HG02970 (cell line): ENCODE measurements at regions not wholly inside any gene's neighbourhood (a gene's known extent, or its start where the extent isn't known, plus 50 kb on each side); places are given as distances from the start of the nearest gene placed in this dataset.
"Not testable (repeated sequence)": the region's sequence is repeated elsewhere in the genome, so short reads cannot be mapped to it uniquely, and the experiment has no call there.

Experiments
- ATAC-seq: cut with Tn5 transposase; IDR thresholded peaks from one replicate; pipeline ENCODE4 v1.9.1; 2021; ENCODE audit warnings: mild to moderate bottlenecking, moderate library complexity, moderate number of reproducible peaks; ENCODE audit not compliant: unreplicated experiment, low FRiP score

DNA sequence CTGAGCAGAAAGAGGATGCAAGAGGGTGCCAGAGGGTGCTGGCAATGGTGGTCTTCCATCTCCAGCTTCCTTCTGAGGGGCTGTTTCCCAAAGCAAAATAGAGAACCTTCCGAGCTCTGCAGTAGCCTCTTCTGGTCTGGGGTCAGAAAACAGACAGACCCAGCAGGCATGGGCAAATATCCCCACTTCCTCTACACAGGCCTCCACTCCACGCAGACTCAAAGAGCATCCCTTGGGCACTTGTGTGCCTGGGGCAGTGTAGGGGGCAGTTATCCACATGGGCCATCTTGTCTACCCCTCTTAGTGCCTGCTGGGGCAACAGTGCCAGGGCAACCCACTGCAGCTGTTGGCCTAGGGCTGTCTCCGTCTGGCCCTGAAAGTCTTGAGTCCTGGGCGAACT lies 231.9 kb downstream of the TTC8 start:
- no peak for ATAC-seq

DNA sequence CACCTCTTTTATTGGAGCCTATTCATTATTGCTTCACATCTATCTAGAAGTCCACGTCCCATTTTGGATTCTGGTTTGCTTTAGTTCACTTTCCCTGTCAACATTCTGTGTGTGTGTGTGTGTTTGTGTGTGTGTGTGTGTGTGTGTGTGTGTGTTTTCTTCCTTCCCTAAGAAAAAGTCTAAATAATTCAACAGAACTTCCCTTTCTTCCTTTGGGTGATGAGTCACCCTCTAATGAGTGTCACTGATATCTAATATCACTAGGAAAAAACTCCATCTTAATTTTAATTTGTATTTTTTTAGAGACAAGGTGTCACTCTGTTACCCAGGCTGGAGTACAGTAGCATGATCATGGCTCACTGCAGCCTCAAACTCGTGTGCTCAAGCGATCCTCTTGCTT lies 234.2 kb downstream of the TTC8 start:
- ATAC-seq = no peak

DNA sequence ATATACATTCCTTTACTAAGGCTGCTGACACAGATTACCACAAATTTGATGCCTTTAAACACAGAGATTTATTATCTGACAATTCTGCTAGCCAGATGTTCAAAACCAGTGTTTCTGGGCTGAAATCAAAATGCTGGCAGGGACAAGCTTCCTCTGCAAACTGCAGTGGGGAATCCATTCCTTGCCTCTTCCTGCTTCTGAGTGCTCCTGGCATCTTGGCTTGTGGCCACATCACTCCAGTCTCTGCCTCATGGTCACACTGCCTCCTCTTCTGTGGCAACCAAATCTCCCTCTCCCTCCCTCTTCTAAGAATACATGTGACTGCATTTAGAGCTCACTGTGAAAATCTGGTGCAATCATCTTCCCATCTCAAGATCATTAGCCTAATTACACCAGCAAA lies 235.7 kb downstream of the TTC8 start:
- no peak for ATAC-seq

DNA sequence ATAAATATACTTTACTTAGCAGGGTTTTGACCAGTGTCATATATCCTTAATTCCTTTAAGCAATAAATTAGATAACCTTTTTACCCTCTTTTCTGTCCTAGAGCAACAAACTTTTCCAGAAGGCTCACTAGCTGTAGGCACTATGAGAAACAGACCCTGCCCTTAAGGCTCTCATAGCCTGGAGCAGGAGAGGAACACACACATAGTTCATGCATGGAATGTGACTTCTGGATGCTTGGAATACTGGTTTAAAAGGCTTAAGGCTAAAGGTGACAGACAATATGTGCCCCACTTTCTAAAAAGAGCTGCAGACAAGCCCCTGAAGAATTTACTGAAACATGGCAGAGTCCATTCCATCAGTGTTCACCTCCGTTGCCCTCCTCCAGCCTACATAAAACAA lies 237.2 kb downstream of the TTC8 start:
- ATAC-seq = no peak

DNA sequence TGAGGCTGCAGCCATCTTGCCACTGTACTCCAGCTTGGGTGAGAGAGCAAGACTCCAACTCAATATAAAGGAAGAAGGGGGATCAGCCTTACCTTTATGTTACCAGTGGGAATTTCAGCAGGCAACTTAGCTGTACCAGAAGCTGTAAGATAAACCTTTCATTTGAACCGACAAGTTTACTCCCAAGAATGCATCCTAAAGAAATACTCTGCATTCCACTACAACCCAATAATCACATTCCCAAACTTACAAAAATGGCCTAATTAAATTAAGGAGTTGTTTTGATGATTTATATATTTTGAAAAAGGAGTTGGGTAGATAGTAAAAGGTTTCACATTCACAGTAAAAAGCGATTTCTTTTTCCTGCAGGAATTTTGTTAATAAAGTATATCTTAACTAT lies 241.4 kb downstream of the TTC8 start:
- ATAC-seq = no peak

DNA sequence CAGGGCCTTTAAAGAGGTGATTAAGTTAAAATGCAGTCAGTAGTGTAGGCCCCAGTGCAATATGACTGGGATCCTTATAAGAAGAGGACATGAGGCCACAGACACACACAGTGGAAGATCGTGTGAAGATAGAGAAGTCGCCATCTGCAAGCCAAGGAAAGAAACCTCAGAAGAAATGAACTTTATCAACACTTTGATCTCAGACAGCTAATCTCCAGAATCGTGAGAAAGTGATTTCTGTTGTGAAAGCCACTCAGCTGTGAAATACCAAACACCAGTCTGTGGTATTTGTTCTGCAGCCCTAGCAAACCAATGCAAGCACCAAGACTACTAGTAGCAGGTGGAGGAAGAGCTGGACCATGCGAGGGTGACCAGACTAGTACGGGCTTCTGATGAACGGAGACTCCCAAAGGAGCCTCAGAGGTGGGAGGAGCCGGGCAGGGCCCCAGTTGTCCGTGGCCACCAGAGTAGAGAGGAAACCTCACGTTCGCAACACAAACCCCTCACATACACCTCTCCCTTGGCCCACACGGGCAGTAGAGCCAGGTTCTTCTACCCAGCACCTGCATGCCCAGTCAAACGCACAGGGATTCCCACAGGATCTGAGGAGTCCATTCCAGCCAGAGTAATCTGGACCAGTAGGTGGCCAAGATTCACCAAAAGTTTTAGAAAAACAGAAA lies 243.0 kb downstream of the TTC8 start:
- ATAC-seq = no peak

DNA sequence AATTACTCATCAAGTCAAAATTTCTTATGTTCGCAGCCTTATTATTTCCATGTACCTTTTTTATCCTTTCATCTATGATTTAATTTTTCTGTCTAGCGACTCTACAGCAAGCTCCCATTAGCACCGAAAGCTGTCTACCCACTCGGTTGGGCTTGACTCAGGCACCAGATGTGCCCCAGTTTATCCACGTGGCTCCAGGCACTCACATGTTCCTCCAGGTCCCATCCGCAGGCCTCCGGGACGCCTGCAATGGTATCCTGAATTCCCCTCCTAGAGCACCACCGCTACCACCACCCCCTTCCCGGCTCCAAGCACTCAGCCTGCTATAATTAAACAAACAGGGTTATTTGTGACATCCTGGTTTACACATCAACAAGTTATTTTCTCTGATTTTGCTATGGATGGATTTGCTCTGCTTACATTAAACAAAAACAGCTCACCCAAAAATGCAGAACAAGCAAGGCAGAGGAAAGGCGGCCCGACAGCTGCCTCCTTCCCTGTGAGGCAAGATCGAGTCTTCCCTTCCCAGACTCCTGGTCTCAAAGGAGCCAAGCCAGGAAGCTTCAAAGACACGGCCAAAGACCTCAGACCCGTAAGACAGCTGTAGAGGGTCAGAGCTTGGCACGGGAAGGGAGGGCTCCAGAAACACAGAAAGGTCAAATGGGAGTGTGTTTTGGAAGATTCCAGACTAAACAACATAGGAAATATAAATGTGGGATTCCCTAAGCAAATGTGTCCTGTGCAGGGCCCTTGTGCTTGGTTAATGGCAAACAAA lies 253.8 kb downstream of the TTC8 start:
- ATAC-seq = no peak

DNA sequence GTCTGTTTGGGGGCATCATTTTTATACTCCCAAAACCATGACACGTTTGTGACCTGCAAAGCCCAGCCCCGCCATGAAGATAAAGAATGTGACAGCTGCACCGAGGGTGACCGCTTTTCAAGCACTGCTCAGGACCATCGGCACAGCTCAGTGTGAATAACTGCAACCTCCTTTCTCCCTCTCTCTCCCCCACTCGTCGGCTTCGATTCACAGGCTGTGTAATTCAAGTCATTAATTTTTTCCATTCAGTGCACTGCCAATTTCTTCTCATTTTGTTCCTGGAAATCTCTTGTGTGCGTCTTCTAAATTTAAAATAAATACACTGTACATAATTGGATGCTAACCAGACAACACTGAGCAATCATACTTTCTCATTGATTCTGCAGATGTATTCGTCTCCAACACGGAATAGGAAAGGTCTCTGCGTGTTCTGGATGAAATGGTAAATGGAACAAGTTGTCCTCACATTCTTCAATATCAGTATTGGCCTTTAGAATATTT lies 260.8 kb downstream of the TTC8 start:
- no peak for ATAC-seq

DNA sequence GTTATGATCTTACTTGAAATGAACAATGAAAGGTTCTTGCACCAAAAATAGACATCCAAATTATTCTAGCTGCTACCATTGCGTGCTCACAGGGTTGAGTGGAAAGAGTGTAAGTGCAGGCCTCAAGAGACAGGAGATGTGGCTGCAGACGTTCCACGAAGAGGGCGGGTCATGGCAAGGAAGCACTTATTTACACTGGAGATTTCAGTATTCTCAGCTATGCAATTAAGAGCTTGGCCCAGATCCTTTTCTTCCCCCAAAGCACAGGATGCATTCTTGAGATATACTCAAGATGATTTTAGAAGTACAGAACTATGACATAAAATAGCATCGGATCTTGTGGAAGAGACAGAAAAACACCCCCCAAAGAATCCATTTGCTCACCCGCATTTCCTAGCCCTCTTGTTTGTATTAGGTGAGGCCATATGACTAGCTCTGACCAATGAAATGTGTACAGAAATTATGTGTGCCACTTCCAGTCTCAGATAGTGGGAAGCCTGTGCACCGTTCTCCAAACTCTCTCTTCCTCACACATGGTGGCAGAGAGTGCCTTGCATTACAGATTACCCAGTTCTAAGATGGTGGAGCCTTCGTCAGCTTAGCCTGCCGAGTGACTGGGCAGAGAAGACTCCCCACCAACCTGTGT lies 261.4 kb downstream of the TTC8 start:
- no peak for ATAC-seq

DNA sequence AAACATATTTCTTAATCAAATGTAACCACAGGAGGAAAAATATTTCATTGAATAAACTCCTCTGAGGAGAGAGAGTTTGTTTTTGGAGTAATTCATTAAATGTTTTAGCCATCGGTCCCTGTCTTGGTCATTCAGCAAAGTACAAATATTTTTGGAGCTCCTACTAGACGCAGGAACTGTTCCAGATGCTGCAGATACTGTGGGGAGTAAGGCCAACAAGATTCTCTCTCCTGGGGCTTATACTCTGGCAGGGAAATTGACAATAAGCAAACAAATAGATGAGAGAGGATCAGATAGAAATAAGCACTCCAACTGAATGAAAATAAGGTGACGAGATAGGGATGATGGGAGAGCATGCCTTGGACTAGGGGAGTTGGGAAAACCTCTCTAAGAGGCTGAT lies 264.1 kb downstream of the TTC8 start:
- no peak for ATAC-seq

DNA sequence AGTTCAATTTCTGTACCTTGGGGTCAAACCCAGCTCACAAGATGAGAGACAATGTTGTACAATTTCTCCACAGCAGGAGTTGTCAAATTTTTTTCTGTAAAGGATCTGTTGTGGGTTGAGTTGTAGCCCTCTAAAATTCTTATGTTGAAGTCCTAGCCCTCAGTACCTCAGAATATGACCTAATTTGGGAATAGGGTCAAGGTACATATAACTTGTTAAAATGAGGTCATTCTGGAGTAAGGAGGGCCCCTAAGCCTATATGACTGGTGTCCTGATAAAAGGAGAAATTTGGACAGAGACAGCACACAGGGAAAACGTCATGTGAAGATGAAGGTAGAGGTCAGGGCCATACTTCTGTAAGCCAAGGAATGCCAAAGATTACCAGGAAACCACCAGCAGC lies 264.9 kb downstream of the TTC8 start:
- no peak for ATAC-seq

DNA sequence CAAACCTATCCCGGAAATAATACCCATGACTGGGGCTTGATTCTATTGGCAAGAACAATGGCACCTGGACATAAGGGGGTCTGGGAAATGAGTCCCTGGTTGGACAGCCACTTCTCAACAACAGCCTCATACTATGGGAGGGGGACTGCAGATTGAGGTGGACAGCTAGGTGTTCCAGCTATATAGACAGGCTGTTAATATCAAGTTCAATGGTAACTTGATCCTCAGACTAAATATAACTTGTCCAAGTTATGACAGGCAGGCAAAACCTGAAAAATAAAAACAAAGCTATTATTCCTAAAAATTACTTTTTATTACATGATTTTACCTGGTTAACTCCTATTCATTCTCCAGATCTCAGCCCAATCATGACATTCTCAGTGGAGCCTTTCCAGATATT lies 267.3 kb downstream of the TTC8 start:
- no peak for ATAC-seq

DNA sequence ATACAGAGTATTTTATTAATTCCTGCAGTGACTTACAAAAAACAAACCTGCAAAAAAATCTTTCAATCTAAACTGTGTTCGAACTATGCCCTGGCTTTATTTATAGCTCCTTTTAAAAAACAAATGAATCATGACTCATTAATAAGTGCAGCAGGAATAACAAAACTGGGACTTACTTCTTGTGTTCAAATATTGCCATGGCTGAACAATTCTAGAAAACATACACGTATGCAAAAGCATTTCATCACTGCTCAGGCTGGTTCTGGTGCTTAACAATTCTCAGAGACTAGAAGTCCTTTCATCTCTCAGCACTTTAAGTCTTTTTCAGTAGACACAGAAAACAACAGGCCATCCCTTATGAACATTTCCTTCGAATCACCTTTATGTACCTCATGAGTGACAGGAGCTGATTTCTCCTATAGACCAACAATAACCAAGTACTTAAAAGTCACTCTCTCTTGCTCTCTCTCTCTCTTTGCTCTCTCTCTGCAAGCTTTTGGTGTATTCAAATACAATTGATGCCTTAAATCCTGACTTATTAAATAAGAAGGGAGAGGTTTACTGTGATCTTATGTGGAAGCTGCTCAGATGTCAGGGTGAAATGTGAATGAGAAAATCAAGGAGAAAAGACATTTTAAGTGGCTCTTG lies 268.8 kb downstream of the TTC8 start:
- ATAC-seq = no peak

DNA sequence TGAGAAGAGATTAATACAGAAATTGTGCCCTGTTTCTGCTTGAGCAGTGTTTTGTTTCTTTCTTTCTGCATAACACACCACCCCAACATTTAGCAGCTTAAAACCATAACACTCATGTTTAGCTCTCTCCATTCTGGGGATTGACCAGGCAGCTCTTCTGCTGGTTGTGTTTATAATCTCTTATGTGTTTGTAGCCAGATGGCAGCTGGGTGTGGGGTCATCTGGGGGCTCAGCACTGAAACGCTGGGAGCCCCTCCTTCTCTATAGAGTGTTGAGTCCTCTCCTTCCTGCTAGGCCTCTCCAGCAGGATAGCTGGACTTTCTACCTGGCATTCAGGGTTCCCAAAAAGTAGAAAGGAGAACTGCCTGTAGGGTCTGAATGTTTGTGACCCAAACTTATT lies 270.6 kb downstream of the TTC8 start:
- ATAC-seq = no peak

DNA sequence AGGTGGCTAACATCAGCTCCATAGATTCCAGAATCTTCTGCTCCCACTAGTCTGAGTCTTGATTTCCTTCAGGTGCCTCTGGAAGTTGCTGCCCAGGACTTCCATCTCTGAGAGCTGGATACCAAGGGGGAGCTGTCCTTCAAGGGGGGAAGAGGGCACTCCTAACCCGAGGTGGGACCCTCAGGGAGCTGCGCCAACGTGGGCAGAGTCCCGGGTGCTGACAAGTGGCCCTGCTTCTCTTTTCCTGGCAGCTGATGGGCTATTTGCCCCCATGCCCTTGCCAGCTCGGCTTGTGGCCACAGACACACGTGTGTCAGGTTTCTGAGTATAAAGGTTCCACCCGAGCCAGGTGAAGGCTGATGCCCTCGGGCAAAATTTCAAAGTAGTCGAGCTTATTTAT lies 272.5 kb downstream of the TTC8 start:
- no peak for ATAC-seq

DNA sequence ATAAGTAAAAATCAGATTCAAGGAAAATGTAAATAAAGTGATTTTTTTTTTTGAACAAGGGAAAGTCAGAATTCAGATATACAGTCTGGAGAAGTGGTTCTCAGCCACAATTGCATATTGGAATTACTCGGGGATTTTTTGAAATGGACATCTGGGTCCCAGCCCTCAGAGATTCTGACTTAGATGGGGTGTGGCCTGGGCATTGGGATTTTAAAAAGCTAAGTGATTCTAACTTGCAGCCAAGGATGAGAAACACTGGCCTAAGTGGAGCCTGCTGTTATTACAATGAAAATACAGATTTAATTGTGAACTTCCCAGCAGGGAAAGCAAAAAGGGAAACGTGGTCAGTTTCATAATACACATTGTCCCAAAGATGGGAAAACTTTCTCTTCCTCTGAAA lies 273.8 kb downstream of the TTC8 start:
- no peak for ATAC-seq

DNA sequence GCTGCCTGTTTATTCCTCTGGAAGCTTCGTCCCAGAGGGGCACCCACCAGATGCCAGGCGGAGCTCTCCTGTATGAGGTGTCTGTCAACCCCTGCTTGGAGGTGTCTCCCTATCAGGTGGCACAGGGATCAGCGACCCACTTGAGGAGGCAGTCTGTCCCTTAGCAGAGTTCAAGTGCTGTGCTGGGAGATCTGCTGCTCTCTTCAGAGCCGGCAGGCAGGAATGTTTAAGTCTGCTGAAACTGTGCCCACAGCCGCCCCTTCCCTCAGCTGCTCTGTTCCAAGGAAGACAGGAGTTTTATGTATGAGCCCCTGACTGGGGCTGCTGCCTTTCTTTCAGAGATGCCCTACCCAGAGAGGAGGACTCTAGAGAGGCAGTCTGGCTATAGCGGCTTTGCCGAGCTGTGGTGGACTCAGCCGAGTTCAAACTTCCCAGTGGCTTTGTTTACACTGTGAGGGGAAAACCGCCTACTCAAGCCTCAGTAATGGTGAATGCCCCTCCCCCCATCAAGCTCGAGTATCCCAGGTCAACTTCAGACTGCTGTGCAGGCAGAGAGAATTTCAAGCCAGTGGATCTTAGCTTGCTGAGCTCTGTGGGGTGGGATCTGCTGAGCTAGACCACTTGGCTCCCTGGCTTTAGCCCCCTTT lies 279.8 kb downstream of the TTC8 start:
- ATAC-seq = not testable (repeated sequence)

DNA sequence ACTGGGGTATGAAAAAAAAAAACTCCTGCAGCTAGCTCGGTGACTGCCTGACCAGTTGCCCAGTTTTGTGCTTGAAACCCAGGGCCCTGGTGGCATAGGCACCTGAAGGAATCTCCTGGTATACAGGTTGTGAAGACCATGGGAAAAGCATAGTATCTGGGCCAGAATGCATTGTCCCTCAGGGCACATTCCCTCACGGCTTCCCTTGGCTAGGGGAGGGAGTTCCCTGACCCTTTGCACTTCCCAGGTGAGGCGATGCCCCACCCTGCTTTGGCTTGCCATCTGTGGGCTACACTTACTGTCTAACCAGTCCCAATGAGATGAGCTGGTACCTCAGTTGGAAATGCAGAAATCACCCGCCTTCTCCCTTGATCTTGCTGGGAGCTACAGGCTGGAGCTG lies 280.4 kb downstream of the TTC8 start:
- not testable (repeated sequence) for ATAC-seq
